Endothelial cell (in vitro differentiated cells): ENCODE measurements at regions not wholly inside any gene's neighbourhood (a gene's known extent, or its start where the extent isn't known, plus 50 kb on each side); places are given as distances from the start of the nearest gene placed in this dataset.
"Not testable (repeated sequence)": the region's sequence is repeated elsewhere in the genome, so short reads cannot be mapped to it uniquely, and the experiment has no call there.

Experiments
- DNase-seq: peaks from one replicate; pipeline ENCODE4 v3.0.0; 2021; ENCODE audit warnings: low spot score
- H3K27ac Mint-ChIP-seq: one replicate; pipeline ENCODE4 v1.8.0; 2021; ENCODE audit warnings: mixed read lengths, inconsistent platforms; ENCODE audit not compliant: unreplicated experiment
- H3K27me3 Mint-ChIP-seq: one replicate; pipeline ENCODE4 v1.8.0; 2021; ENCODE audit warnings: mild to moderate bottlenecking, moderate library complexity, mixed read lengths, inconsistent platforms; ENCODE audit not compliant: unreplicated experiment
- H3K36me3 Mint-ChIP-seq: one replicate; pipeline ENCODE4 v1.8.0; 2021; ENCODE audit warnings: mild to moderate bottlenecking, low read depth, mixed read lengths, inconsistent platforms; ENCODE audit not compliant: unreplicated experiment
- H3K4me1 Mint-ChIP-seq: one replicate; pipeline ENCODE4 v1.8.0; 2021; ENCODE audit warnings: mild to moderate bottlenecking, mixed read lengths, inconsistent platforms; ENCODE audit not compliant: unreplicated experiment
- H3K4me3 Mint-ChIP-seq: one replicate; pipeline ENCODE4 v1.8.0; 2021; ENCODE audit warnings: mild to moderate bottlenecking, mixed read lengths, inconsistent platforms; ENCODE audit not compliant: unreplicated experiment
- H3K9me3 Mint-ChIP-seq: one replicate; pipeline ENCODE4 v1.8.0; 2021; ENCODE audit warnings: mixed read lengths, inconsistent platforms; ENCODE audit not compliant: unreplicated experiment
- CTCF ChIP-seq: fragments of 200-600 bp; sonication (generic); IDR thresholded peaks from one replicate; pipeline ENCODE4 v1.5.0; 2021; ENCODE audit warnings: antibody characterized with exemption; ENCODE audit not compliant: unreplicated experiment

DNA sequence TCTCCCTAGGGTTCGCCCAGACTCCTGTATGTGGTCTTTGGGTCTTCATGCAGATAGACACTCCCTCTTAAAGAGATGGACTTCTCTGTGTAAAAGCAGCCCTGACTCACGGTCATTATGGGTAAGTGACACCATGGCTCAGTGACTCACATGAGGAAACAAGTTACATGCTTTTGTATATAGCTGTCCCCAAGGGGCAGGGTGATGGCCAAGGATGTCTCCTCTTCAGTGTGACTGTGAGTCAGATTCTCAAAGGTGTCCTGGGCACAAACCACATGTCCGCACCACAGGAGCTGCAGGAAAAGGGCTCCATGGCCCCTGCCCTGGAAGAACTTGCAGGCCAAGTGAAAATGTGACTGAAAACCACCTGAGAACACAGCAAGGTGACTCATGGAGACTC lies 380.4 kb downstream of the NPHP4 start:
- no peaks in the 10 kb centered on the region for H3K4me1 Mint-ChIP-seq
- no peak overlapping the region for H3K4me3 Mint-ChIP-seq
- H3K9me3 Mint-ChIP-seq = no peaks in the 10 kb centered on the region
- H3K27me3 Mint-ChIP-seq = peaks cover 1% of the 10 kb centered on the region
- no peak for DNase-seq
- no peak for TF ChIP-seq CTCF
- no peak overlapping the region for H3K27ac Mint-ChIP-seq
- no peaks in the 10 kb centered on the region for H3K36me3 Mint-ChIP-seq

DNA sequence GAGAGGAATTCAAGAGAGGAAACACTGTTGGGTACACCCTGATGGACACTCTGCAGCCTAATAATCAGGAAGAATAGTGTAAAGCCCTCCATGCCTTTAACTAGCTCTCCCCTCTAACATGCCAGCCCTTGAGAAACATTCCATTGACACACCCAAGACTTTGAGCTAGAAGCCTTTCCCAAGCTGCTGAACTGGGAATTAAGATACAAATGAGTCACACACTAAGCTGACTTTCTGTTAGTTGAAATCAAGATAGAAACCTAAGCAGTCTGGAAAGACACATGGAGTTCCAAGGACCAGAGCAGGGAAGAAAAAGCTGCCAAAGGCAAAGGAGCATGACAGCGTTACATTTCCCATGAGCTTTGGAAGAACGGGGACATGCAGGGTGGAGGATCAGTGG lies 380.8 kb downstream of the NPHP4 start:
- Mint-ChIP-seq H3K4me1 (no peaks in the 10 kb centered on the region), H3K4me3 (no peak overlapping the region), H3K9me3 (no peaks in the 10 kb centered on the region), H3K36me3 (no peaks in the 10 kb centered on the region), H3K27me3 (peaks cover under 1% of the 10 kb centered on the region), H3K27ac (no peak overlapping the region)
- no peak for DNase-seq
- TF ChIP-seq CTCF = no peak

GRCh38 chr1:5610432-5610831 lies 381.8 kb downstream of the NPHP4 start:
- DNase-seq = no peak
- H3K36me3 Mint-ChIP-seq = no peaks in the 10 kb centered on the region
- TF ChIP-seq CTCF = no peak
- no peak overlapping the region for H3K4me3 Mint-ChIP-seq
- H3K4me1 Mint-ChIP-seq = no peaks in the 10 kb centered on the region
- no peaks in the 10 kb centered on the region for H3K9me3 Mint-ChIP-seq
- H3K27me3 Mint-ChIP-seq = no peaks in the 10 kb centered on the region
- no peak overlapping the region for H3K27ac Mint-ChIP-seq

DNA sequence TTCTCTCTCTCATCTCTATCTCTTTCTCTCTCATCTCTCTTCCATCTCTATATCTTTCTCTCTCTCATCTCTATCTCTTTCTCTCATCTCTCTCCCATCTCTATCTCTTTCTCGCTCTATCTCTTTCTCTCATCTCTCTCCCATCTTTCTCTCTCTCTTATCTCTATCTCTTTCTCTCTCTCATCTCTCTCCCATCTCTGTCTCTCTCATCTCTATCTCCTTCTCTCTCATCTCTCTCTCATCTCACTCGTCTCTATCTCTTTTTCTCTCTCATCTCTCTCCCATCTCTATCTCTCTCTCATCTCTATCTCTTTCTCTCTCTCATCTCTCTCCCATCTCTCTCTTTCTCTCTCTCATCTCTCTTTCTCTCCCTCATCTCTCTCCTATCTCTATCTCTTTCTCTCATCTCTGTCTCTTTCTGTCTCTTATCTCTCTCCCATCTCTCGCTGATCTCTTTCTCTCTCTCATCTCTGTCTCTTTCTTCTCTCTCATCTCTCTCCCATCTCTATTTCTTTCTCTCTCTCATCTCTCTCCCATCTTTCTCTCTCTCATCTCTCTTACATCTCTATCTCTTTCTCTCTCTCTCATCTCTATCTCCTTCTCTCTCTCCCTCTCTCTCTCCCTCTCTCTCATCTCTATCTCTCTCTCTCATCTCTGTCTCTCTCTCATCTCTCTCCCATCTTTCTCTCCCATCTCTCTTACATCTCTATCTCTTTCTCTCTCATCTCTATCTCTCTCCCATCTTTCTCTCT lies 388.7 kb downstream of the NPHP4 start:
- TF ChIP-seq CTCF = no peak
- Mint-ChIP-seq H3K27ac (no peak overlapping the region), H3K36me3 (no peaks in the 10 kb centered on the region), H3K4me3 (no peak overlapping the region), H3K4me1 (no peaks in the 10 kb centered on the region), H3K9me3 (no peaks in the 10 kb centered on the region), H3K27me3 (no peaks in the 10 kb centered on the region)
- DNase-seq = no peak

- DNase-seq, H3K36me3 Mint-ChIP-seq, H3K9me3 Mint-ChIP-seq, H3K27me3 Mint-ChIP-seq, H3K4me1 Mint-ChIP-seq, H3K4me3 Mint-ChIP-seq, H3K27ac Mint-ChIP-seq: not testable (repeated sequence)
These were observed 389.5 kb downstream of the NPHP4 start for GRCh38 chr1:5602718-5603117.
